ENCODE measurements at regions not wholly inside any gene's neighbourhood (a gene's known extent, or its start where the extent isn't known, plus 50 kb on each side); places are given as distances from the start of the nearest gene placed in this dataset.

DNA sequence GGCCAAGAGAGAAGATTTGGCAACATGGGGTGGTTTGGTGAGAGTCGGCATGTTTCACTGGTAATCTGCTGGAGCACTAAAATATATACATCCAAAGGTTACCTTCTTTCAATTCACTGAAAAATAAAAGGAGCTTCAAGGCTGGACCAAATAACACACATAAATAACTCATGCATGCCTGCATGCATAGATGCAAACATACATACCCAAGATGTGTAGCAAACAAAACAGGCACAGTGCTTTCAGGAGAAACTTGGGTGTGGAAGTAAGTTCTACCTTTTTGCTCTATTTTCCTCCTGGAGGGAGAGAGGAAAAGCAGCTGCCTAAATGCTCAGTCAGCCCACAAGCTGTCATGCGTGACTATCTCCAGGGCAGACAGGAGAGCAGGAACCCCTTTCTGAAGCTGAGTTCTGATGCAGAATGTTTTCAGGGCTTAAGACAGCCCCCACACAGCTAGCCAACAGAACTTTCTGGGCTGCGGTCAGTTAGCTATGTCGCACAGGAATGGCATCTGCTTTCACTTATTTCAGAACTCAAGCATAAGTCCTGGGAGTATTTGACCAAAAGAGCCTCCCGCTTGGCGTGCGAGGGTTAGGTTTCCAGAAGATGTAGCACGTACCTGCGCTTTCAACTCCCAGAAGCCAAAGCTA lies 166.2 kb downstream of the TOMM20 start:
- H3K36me3 Mint-ChIP-seq: no peaks in the 10 kb centered on the region
- H3K27me3 Mint-ChIP-seq (ENCODE audit: low read depth): no peaks in the 10 kb centered on the region
- TF ChIP-seq CTCF (IDR thresholded peaks at IDR 0.05; ENCODE audit: unreplicated experiment): no peak
- DNase-seq (ENCODE audit: low spot score in 2 of 2, unreplicated experiment in 2 of 2): no peak
- peak overlapping the region; percentile 98 for H3K27ac Mint-ChIP-seq
- H3K4me1 Mint-ChIP-seq: peaks cover 68% of the 10 kb centered on the region
- no peaks in the 10 kb centered on the region for H3K9me3 Mint-ChIP-seq
- peak overlapping the region; percentile 8 for H3K4me3 Mint-ChIP-seq

DNA sequence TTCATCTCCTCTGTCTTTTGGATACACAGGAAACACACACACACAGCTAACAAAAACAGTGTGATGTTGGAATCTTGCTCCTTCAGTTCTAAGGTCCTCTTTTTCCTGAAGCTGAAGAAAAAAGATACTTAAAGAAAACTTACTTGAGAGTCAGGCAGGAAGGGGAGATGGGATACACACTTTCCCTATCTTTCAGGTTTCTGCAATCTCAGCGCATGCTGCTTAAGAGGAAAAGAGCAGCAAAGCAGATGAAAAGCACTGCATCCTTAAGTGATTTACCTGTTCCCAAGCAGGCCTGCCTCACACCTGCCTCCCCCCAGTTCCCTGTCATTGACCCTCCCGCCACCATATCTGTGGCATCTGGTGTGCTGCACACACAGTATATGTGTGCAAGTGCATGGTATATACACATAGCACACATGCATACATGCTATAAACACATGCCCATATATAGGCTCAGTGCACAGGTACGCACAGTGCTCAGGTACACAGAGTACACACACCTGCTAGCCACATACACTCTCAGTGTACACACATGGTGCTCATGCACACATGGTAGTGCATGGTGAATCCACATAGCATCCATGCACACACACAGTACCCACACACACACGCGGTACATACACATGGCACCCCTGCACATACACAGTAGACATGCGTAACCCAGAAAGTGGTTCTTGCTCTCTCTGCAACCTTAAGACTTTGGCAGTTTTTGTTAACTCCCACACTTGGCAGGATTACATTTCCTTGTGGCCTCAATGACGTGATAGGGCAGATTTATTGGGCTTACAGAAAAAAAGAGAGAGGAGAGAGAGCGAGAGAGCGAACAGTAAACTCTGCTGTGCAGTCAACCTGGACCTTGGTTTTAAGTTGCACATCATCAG lies 166.9 kb downstream of the TOMM20 start:
- no peak for DNase-seq (ENCODE audit: low spot score in 2 of 2, unreplicated experiment in 2 of 2)
- H3K36me3 Mint-ChIP-seq: no peaks in the 10 kb centered on the region
- peak overlapping the region; percentile 98 for H3K27ac Mint-ChIP-seq
- H3K9me3 Mint-ChIP-seq: no peaks in the 10 kb centered on the region
- TF ChIP-seq CTCF (IDR thresholded peaks at IDR 0.05; ENCODE audit: unreplicated experiment): no peak
- no peaks in the 10 kb centered on the region for H3K27me3 Mint-ChIP-seq (ENCODE audit: low read depth)
- H3K4me3 Mint-ChIP-seq: no peak overlapping the region
- peaks cover 76% of the 10 kb centered on the region for H3K4me1 Mint-ChIP-seq

DNA sequence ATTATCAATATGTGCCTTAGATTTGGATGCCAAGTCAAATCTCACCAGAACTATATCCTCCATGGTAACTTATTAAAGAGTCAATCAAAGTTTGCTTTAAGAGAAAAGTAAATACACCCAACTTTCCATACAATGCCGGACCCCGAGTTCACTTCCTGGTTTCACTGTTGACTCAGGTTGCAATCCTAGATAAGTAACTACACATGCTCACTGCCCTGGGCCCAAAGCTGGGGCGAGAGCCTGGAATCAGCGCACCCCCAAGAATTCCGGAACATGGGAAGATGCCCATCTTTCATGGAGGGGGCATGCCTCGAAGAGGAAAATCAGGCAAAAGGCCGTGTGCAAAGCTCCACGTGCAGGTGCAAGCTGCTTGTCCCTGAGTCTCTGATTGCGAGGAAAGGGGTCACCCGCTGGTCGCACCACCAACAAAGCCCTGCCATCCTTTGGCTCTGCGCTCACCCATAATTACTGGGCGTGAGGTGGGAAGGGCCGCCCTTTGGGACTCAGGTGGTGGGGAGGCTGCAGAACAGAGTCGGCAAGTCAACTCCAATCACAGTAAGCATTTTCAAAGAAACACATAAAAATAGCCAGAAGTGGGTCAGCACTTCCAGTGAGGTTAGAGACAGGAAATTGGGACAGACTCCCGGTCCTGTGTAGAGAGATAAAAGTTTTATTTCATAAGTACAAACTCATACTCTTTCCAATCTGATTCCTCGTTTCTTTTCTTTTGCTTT lies 167.7 kb downstream of the TOMM20 start:
- peak overlapping the region; percentile 98 for H3K27ac Mint-ChIP-seq

DNA sequence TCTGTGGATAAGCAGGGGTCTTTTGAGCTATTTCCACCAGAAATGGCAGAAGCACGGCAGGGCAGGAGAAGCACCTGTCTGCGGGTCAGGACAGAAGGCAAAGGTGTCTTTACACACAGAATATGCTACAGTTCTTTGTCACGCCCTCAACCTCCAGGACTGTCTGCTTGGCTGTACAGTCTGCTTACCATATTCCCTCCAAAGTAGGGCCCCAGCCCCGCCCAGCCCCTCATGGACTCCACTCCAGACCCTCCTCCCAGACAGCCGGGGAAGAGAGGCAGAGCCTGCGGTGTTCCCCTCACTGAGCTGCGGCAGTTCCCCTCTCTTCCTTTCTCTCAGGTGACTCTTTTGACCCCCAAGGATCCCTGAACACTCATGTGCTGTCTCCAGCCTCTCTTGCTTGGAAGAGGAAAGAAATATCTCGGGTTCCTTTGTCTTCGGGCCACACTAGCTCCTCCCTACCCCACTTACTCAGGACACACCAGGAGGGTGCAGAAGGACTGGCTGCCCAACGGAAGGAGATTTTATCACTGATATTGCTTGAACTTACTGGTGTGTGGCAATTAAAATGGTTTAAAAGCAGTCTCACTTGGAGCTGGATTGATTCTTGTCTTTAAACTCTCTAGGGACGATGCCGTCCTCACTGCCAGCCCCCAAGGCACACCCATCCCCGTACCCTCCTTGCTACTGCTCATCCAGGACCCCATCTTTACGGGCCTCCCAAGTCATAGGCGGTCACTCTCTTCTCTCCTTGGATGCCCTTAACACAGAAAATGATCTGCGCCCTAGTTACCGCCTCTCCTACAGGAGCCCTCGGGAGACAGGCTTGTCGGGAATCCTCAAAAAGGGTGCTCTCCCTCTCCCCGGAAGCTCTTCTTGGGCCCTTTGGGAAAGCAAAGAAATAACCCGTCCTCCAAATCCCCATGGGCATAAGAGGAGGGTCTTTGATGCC lies 169.7 kb downstream of the TOMM20 start:
- TF ChIP-seq CTCF (IDR thresholded peaks at IDR 0.05; ENCODE audit: unreplicated experiment): no peak
- Mint-ChIP-seq H3K4me3 (no peak overlapping the region), H3K27me3 (ENCODE audit: low read depth) (no peaks in the 10 kb centered on the region), H3K36me3 (no peaks in the 10 kb centered on the region), H3K4me1 (peaks cover 81% of the 10 kb centered on the region), H3K9me3 (no peaks in the 10 kb centered on the region), H3K27ac (peak overlapping the region; percentile 27)
- no peak for DNase-seq (ENCODE audit: low spot score in 2 of 2, unreplicated experiment in 2 of 2)

More for the DNA sequence above, 167.7 kb downstream of the TOMM20 start:
- H3K4me3 Mint-ChIP-seq: no peak overlapping the region
- no peak for DNase-seq (ENCODE audit: low spot score in 2 of 2, unreplicated experiment in 2 of 2)
- H3K4me1 Mint-ChIP-seq: peaks cover 76% of the 10 kb centered on the region
- H3K9me3 Mint-ChIP-seq: no peaks in the 10 kb centered on the region
- no peaks in the 10 kb centered on the region for H3K27me3 Mint-ChIP-seq (ENCODE audit: low read depth)
- TF ChIP-seq CTCF (IDR thresholded peaks at IDR 0.05; ENCODE audit: unreplicated experiment): no peak
- H3K36me3 Mint-ChIP-seq: no peaks in the 10 kb centered on the region
